ENCODE measurements at regions not wholly inside any gene's neighbourhood (a gene's known extent, or its start where the extent isn't known, plus 50 kb on each side); places are given as distances from the start of the nearest gene placed in this dataset.

DNA sequence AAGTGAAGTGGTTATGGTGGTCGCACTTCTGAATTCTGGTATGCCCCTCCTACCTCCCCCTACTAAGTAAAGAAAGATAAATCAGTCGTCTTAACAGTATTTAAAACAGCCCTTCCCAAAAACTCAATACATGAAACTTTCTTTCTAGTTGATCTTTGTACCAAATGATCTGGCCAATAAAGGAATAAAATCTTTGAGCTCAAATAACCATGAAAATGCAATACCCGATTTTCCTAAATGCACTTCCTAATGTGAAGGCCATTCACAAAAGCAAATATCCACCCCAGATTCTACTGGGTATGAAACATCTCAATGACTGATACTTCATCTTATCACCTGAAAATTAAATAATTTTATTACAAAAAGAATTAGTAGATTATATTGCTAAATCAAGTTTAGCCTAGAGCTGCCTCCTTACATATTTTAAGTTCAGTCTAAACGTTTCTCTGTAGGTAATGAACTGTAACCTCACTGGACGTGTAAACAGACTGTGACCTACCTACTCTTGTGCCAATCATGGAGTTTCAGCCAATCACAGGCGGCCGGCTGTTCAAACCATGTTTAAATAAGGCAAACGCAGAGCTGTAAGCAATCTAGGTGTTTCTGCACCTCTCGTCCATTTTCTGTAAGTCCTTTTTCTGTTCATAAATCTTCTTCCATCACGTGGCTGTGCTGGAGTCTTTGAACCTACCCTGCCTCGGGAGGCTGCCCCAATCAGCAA lies 146.9 kb upstream of the AKR1E2 start:
- Histone ChIP-seq H2AFZ (ENCODE audit: low read depth, low read length) (no peak overlapping the region), H4K20me1 (replicated peaks; ENCODE audit: control insufficient read depth, insufficient read depth, low read length) (no peaks in the 10 kb centered on the region), H3K9me3 (replicated peaks; ENCODE audit: control insufficient read depth, insufficient read depth, low read depth, low read length) (no peaks in the 10 kb centered on the region), H3K27me3 (ENCODE audit: control insufficient read depth in 2 of 2, insufficient read depth in 2 of 2, low read length in 2 of 2) (peaks cover 0 to 4% of the 10 kb centered on the region in 2 experiments; a peak in 2 of 5 replicates), H3K4me3 (no peak overlapping the region), H3K79me2 (ENCODE audit: control insufficient read depth, insufficient read depth, low read length) (no peaks in the 10 kb centered on the region), H3K27ac (ENCODE audit: extremely low read depth, low read depth, low read length) (no peak overlapping the region), H3K36me3 (ENCODE audit: control insufficient read depth, insufficient read depth, low read length) (no peaks in the 10 kb centered on the region), H3K9ac (ENCODE audit: insufficient read depth in 1 of 2, low read depth in 2 of 2, low read length in 2 of 2) (no peak overlapping the region), H3K4me2 (ENCODE audit: insufficient read depth, low read length) (no peak overlapping the region), H3K4me1 (replicated peaks in 1 of 2; ENCODE audit: control insufficient read depth in 2 of 2, insufficient read depth in 2 of 2, low read length in 2 of 2) (no peaks in the 10 kb centered on the region), H3K9me1 (ENCODE audit: control insufficient read depth, insufficient read depth, low read length) (no peaks in the 10 kb centered on the region)
- in situ Hi-C loops (cut with MboI): no loop called here
- CTCF ChIA-PET (ENCODE audit: low intra/inter-chr PET ratio): no interaction called here
- no peak for ATAC-seq
- no peak for DNase-seq (ENCODE audit: extremely low read depth in 1 of 4, low spot score in 3 of 4)
- peak; percentile 15 for FAIRE-seq
- no TSS peak for BruUV-seq (replicated peaks)
- POLR2A ChIA-PET: interaction anchor here (0.6 kb wide), 1 partner anchor 8 kb away, joined by 3 read pairs; no protein-coding TSS in a partner anchor
- intact Hi-C loops (cut with micrococcal nuclease): no loop called here
- TF ChIP-seq NFYB (IDR thresholded peaks at IDR 0.05; ENCODE audit: extremely low read depth, insufficient read length) (peak; percentile 50), PKNOX1 (IDR thresholded peaks at IDR 0.05) (peak; percentile 85), NCOA6 (IDR thresholded peaks at IDR 0.05) (no peak), MIER1 (IDR thresholded peaks at IDR 0.05; ENCODE audit: low read depth) (no peak)
- TF ChIP-seq, protein P1, sequence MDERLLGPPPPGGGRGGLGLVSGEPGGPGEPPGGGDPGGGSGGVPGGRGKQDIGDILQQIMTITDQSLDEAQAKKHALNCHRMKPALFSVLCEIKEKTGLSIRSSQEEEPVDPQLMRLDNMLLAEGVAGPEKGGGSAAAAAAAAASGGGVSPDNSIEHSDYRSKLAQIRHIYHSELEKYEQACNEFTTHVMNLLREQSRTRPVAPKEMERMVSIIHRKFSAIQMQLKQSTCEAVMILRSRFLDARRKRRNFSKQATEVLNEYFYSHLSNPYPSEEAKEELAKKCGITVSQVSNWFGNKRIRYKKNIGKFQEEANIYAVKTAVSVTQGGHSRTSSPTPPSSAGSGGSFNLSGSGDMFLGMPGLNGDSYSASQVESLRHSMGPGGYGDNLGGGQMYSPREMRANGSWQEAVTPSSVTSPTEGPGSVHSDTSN (CRISPR knock-in tag; IDR thresholded peaks at IDR 0.05; ENCODE audit: low read depth): no peak
- TF ChIP-seq, protein P1 (tag; conservative IDR thresholded peaks at IDR 0.05; ENCODE audit: low read depth): peak; percentile 56; the same call in 1 of the 2 replicates
- WGBS (ENCODE audit: insufficient coverage, low coverage, missing lambda C conversion rate): 10% methylated on average over 11 of the region's 11 CpGs

All from K562 (cell line).